Hepatocyte (in vitro differentiated cells): ENCODE measurements at regions not wholly inside any gene's neighbourhood (a gene's known extent, or its start where the extent isn't known, plus 50 kb on each side); places are given as distances from the start of the nearest gene placed in this dataset.
A peak's percentile ranks its signal among the peaks of the same experiment; 100 is the strongest.

Experiments
- DNase-seq: peaks from one replicate; pipeline ENCODE4 v3.0.0-alpha.2; 2016; ENCODE audit warnings: low spot score
- H2AFZ ChIP-seq: fragments of 200-600 bp; sonication (generic); 2 replicates; pipeline ENCODE4 v1.6.0; 2016; ENCODE audit warnings: antibody characterized with exemption, mild to moderate bottlenecking
- H3K27ac ChIP-seq: fragments of 200-600 bp; sonication (generic); 2 replicates; pipeline ENCODE4 v1.5.1; 2016; ENCODE audit warnings: mild to moderate bottlenecking
- H3K27me3 ChIP-seq: fragments of 200-600 bp; sonication (generic); 2 replicates; pipeline ENCODE4 v1.6.1; 2016
- H3K36me3 ChIP-seq: fragments of 200-600 bp; sonication (generic); replicated peaks from 2 replicates; pipeline ENCODE4 v1.5.1; 2016; ENCODE audit warnings: low read depth; ENCODE audit not compliant: insufficient read depth
- H3K4me1 ChIP-seq: fragments of 200-600 bp; sonication (generic); 2 replicates; pipeline ENCODE4 v1.5.1; 2016; ENCODE audit warnings: mild to moderate bottlenecking, moderate library complexity; ENCODE audit not compliant: insufficient read depth
- H3K4me2 ChIP-seq: fragments of 200-600 bp; sonication (generic); 2 replicates; pipeline ENCODE4 v1.6.0; 2016
- H3K4me3 ChIP-seq: fragments of 200-600 bp; sonication (generic); 2 replicates; pipeline ENCODE4 v1.5.1; 2016; ENCODE audit warnings: mild to moderate bottlenecking
- H3K79me2 ChIP-seq: fragments of 200-600 bp; sonication (generic); 2 replicates; pipeline ENCODE4 v1.6.0; 2017; ENCODE audit warnings: mild to moderate bottlenecking
- H3K9me2 ChIP-seq: fragments of 200-600 bp; sonication (generic); replicated peaks from 2 replicates; pipeline ENCODE4 v1.6.0; 2017; ENCODE audit warnings: mild to moderate bottlenecking; ENCODE audit not compliant: insufficient read depth
- H3K9me3 ChIP-seq: fragments of 200-600 bp; sonication (generic); 2 replicates; pipeline ENCODE4 v1.5.1; 2016; ENCODE audit warnings: low read depth, mild to moderate bottlenecking
- H4K20me1 ChIP-seq: fragments of 200-600 bp; sonication (generic); 2 replicates; pipeline ENCODE4 v1.6.0; 2016; ENCODE audit warnings: mild to moderate bottlenecking; ENCODE audit not compliant: insufficient read depth, poor library complexity, severe bottlenecking
- EZH2 ChIP-seq: fragments of 200-600 bp; sonication (generic); IDR thresholded peaks from 2 replicates; pipeline ENCODE4 v1.6.1; 2016; ENCODE audit warnings: antibody characterized with exemption, mild to moderate bottlenecking, borderline replicate concordance
- EZH2phosphoT487 ChIP-seq: fragments of 200-600 bp; sonication (generic); IDR thresholded peaks from one replicate; pipeline ENCODE4 v1.6.1; 2018; ENCODE audit warnings: antibody characterized with exemption, mild to moderate bottlenecking, low read depth, moderate library complexity; ENCODE audit not compliant: unreplicated experiment, severe bottlenecking
- WGBS: methylation state at CpG from one replicate; pipeline ENCODE4 v1.1.6; 2016; ENCODE audit warnings: low lambda C conversion rate; ENCODE audit errors: missing lambda C conversion rate; 5-methylcytosine and 5-hydroxymethylcytosine counted together
- TF ChIP-seq, protein P1 (sequence below): fragments of 200-600 bp; sonication (generic); IDR thresholded peaks from 2 replicates; pipeline ENCODE4 v1.5.1; 2016; ENCODE audit warnings: antibody characterized with exemption, mild to moderate bottlenecking; ENCODE audit not compliant: poor library complexity

DNA sequence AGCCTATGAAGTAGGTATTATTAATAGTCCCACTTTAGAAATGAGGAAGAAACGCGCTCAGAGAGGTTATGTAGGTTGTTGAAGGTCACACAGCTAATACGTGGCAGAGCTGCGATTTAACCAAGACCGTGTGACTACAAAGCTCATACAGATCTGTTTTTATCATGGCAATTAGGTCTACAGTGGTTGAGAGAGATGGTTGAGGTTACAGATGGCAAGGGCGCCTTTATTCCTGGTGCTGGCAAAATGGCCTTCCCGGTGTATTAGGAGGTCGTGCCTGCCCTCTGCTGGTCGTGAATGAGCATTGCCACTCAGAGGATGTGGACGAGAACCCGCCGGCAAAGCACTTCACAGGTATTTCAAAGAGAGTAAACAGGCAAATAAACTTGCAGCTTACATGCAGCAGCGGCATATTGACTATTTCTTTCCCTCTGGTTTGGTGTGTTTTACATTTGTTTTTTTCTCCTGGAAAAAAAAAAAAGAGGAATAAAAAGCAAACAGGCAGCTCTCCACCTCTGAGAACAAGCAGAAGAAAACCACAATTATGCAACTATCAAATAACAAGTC lies 65.3 kb upstream of the EGFLAM start:
- TF ChIP-seq, protein P1, sequence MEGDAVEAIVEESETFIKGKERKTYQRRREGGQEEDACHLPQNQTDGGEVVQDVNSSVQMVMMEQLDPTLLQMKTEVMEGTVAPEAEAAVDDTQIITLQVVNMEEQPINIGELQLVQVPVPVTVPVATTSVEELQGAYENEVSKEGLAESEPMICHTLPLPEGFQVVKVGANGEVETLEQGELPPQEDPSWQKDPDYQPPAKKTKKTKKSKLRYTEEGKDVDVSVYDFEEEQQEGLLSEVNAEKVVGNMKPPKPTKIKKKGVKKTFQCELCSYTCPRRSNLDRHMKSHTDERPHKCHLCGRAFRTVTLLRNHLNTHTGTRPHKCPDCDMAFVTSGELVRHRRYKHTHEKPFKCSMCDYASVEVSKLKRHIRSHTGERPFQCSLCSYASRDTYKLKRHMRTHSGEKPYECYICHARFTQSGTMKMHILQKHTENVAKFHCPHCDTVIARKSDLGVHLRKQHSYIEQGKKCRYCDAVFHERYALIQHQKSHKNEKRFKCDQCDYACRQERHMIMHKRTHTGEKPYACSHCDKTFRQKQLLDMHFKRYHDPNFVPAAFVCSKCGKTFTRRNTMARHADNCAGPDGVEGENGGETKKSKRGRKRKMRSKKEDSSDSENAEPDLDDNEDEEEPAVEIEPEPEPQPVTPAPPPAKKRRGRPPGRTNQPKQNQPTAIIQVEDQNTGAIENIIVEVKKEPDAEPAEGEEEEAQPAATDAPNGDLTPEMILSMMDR: peak; percentile 93
- no peak for TF ChIP-seq EZH2phosphoT487
- TF ChIP-seq EZH2: no peak
- WGBS: 18% methylated on average over 13 of the region's 13 CpGs
- Histone ChIP-seq H4K20me1 (no peaks in the 10 kb centered on the region), H3K27ac (no peak overlapping the region), H3K4me1 (peaks cover 7% of the 10 kb centered on the region), H3K9me3 (no peaks in the 10 kb centered on the region), H3K4me3 (no peak overlapping the region), H3K79me2 (no peaks in the 10 kb centered on the region), H3K36me3 (no peaks in the 10 kb centered on the region), H2AFZ (no peak overlapping the region), H3K27me3 (peaks cover 26% of the 10 kb centered on the region), H3K4me2 (no peak overlapping the region), H3K9me2 (no peaks in the 10 kb centered on the region)
- DNase-seq: peak; percentile 84

- H3K27ac ChIP-seq: no peak overlapping the region
- no peak for DNase-seq
- no peak overlapping the region for H3K4me3 ChIP-seq
- no peaks in the 10 kb centered on the region for H3K36me3 ChIP-seq
- no peaks in the 10 kb centered on the region for H4K20me1 ChIP-seq
- no peak overlapping the region for H3K4me2 ChIP-seq
- peaks cover 26% of the 10 kb centered on the region for H3K27me3 ChIP-seq
- no peaks in the 10 kb centered on the region for H3K79me2 ChIP-seq
- no peaks in the 10 kb centered on the region for H3K9me3 ChIP-seq
- TF ChIP-seq EZH2phosphoT487 (no peak), EZH2 (no peak)
- TF ChIP-seq, protein P1: no peak
- H3K4me1 ChIP-seq: peaks cover 7% of the 10 kb centered on the region
- no peak overlapping the region for H2AFZ ChIP-seq
- no peaks in the 10 kb centered on the region for H3K9me2 ChIP-seq
These were observed 66.7 kb upstream of the EGFLAM start for GRCh38 chr5:38191693-38192092.

DNA sequence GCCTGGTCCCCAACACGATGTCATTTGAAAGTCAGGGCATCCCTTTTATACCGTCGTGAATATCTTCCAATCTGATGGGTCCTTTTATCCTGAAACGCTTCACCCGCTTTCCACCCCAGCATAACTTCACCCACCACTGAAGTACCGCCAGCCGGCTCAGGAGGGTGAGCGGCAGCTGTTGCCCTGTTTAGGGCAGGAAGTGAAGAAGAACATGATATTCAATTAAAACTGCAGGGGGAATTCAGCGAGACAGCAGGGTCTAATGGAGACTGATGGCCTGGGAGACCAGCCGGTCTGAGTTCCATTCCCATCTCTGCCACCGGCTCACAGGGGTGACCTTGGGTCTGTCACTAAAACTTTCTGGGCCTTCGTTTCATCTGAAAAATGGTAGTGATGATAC lies 68.2 kb upstream of the EGFLAM start:
- H4K20me1 ChIP-seq: no peaks in the 10 kb centered on the region
- no peak overlapping the region for H3K27ac ChIP-seq
- H3K4me1 ChIP-seq: peaks cover 7% of the 10 kb centered on the region
- H3K9me3 ChIP-seq: no peaks in the 10 kb centered on the region
- no peak for DNase-seq
- H3K79me2 ChIP-seq: no peaks in the 10 kb centered on the region
- no peak overlapping the region for H3K4me2 ChIP-seq
- H3K27me3 ChIP-seq: peaks cover 19% of the 10 kb centered on the region
- 94% methylated on average over 12 of the region's 12 CpGs for whole genome bisulfite sequencing
- H3K9me2 ChIP-seq: no peaks in the 10 kb centered on the region
- no peaks in the 10 kb centered on the region for H3K36me3 ChIP-seq
- TF ChIP-seq EZH2phosphoT487 (no peak), EZH2 (no peak)
- TF ChIP-seq, protein P1: no peak
- no peak overlapping the region for H3K4me3 ChIP-seq
- H2AFZ ChIP-seq: no peak overlapping the region

DNA sequence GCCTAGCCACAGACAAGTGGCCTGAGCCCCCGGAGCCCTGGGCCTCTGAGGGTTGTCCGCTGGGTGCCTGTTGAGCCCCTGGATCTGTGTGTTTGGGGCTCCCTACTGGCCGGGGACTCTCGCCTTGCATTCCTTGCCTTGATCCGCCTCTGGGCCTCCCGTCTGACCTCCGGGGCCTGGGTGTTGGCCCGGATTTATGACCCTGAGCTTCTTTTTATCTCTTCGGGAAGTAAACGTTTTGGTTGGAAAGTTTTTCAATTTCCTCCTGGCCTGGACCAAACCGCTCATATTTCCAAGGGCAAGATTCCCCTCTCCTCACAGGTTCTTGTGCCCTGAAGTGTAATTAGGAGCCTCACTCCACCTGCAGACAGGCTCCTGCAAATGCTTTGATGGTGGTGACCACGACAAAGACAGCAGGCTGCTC lies 69.3 kb upstream of the EGFLAM start:
- no peak overlapping the region for H3K27ac ChIP-seq
- H3K36me3 ChIP-seq: no peaks in the 10 kb centered on the region
- H3K9me3 ChIP-seq: no peaks in the 10 kb centered on the region
- no peaks in the 10 kb centered on the region for H4K20me1 ChIP-seq
- no peak overlapping the region for H3K4me3 ChIP-seq
- no peak overlapping the region for H3K4me2 ChIP-seq
- H3K9me2 ChIP-seq: no peaks in the 10 kb centered on the region
- H3K79me2 ChIP-seq: no peaks in the 10 kb centered on the region
- WGBS: 44% methylated on average over 12 of the region's 12 CpGs
- H2AFZ ChIP-seq: no peak overlapping the region
- peaks cover 7% of the 10 kb centered on the region for H3K4me1 ChIP-seq
- peaks cover 9% of the 10 kb centered on the region for H3K27me3 ChIP-seq
- DNase-seq: peak; percentile 22
- TF ChIP-seq EZH2: no peak
- TF ChIP-seq, protein P1: peak; percentile 28
- no peak for TF ChIP-seq EZH2phosphoT487
